ENCODE measurements at regions not wholly inside any gene's neighbourhood (a gene's known extent, or its start where the extent isn't known, plus 50 kb on each side); places are given as distances from the start of the nearest gene placed in this dataset.

GRCh38 chr22:27068121-27068520 is 410.7 kb downstream of the MIAT start:
- TF ChIP-seq EZH2 (IDR thresholded peaks at IDR 0.05; ENCODE audit: borderline replicate concordance, low read depth, low read length, poor library complexity, severe bottlenecking): no peak
- TF ChIP-seq CTCF (conservative IDR thresholded peaks at IDR 0.05; ENCODE audit: low read depth, low read length): no peak

All from A673 (cell line).